HG03175 (cell line): ENCODE measurements at regions not wholly inside any gene's neighbourhood (a gene's known extent, or its start where the extent isn't known, plus 50 kb on each side); places are given as distances from the start of the nearest gene placed in this dataset.

Experiments used
- ATAC-seq: cut with Tn5 transposase; IDR thresholded peaks from one replicate; pipeline ENCODE4 v1.9.1; 2021; ENCODE audit warnings: mild to moderate bottlenecking, moderate library complexity; ENCODE audit not compliant: unreplicated experiment

DNA sequence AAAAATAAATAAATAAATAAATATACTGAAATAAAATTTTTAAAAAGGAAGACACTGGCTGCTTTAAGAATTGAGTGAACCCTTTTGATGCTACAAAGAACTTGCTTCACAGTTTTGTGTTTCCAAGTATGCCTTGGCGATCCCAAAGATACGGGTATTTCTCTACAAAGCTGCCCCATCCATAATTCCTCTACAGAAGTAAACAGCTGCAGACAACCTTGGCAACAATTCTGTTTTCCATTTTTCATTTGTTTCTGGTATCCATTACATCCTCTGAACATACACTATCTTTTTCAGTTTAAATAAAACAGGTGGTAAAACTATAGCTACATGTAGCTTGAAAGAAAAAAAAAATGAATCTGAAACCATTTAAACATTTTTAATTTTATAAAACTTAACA is 552.8 kb upstream of the KLHL29 start:
- ATAC-seq: no peak

GRCh38 chr2:22838461-22838860 is 546.5 kb upstream of the KLHL29 start:
- no peak for ATAC-seq

- ATAC-seq: no peak
Observed at GRCh38 chr2:22842205-22842869, 542.6 kb upstream of the KLHL29 start.

DNA sequence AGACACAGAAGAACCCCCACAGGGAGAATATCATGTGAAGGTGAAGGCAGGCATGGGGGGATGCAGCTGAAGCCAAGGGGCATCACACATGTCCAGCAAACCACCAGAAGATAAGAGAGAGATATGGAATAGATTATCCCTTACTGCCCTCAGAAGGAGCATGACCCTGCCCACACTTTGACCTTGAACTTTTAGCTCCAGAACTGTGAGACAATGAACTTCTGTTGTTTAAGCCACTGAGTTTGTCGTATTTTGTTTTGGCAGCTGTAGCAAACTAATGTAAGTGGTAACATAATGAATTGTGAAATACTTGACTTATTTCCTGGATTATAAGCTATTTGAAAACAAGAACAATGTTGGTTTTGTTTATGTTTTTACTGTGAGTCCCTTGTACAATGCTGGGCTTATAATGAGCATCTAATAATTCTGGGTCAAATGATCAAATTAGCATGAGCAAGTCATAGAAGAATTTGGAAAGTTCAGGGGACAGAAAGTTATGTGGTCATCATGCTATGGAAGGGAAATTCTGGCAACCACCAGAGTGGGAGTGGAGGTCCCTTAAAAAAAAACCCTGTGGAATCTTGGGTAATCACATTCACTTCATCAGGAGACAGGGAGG is 541.0 kb upstream of the KLHL29 start:
- ATAC-seq: no peak

DNA sequence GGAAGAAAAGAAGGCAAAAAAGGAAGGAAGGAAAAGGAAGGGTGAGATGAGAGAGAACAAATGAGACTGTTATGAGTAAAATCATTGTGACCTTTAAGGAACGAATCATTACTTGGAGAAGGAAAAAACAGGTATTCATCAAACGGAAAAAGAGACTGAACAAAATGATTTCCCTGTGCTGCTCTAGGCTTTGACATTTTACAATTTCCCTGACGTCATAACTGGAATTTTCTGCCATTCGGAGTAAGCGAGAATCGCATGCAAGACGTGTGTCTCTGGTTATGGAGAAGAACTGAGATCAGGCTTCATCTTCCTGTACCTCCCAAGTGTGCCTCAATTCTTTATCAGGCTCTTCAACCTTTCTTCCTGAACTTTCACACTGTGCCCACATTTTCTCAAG is 534.7 kb upstream of the KLHL29 start:
- no peak for ATAC-seq

GRCh38 chr2:22854588-22854987 is 530.4 kb upstream of the KLHL29 start:
- ATAC-seq: no peak

GRCh38 chr2:22855081-22855480 is 529.9 kb upstream of the KLHL29 start:
- no peak for ATAC-seq

DNA sequence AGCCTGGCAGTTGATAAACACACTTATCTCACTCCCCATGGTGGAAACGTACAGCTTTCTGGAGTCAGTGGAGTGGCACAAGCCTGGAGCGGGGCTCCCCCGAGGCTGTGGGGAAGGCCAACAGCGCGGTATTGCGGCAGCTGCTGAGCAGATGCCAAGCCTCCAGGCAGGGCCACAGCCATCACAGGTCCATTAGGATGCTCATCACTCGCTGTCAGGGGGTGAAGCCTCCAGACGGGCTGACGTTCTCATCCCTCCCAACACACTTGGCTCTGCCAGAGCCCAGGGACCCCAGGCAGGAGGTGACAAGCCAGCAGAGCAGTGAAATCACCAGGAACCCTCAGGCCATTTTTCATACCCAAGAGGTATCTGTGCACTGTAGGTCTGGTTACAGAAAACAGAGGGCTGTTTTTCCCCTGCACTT is 529.2 kb upstream of the KLHL29 start:
- no peak for ATAC-seq

DNA sequence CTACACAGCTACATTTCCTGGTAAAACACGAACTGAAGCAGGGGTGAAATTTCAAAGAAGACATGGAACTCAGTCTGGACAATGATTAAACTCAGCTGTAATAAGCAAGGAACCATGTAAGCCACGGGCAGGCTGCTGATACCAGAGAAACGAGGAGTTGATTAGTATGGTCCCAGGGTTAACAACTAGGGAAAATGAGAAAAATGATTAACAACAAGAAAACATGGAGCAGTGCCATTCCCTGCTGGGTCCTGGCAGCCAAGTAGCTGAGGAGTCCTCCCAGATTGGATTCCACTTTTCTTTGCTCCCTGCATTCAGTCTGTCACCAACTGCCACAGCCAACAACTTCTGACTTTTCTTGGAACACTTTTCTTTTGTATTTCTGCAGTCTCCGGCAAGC is 517.0 kb upstream of the KLHL29 start:
- no peak for ATAC-seq

DNA sequence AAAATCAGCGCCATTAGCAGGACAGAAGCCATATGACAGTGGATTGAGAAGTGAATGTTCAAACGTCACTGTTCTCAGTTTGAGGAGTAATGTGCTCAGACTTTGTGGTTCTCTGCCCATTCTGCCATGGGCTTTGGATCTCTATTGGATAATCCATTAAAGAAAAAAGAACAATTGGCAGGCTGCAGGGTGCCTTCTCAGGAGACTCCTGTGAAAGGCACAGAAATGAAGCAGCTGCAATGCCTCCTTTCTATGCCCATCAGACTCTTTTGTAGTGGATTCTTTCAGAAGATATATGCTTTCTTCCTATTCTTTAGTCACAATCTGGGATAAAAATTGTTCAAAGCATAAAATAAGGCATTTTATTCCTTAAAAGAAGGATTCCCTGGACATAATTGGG is 506.9 kb upstream of the KLHL29 start:
- no peak for ATAC-seq

- no peak for ATAC-seq
Observed at GRCh38 chr2:22879009-22879863, 505.7 kb upstream of the KLHL29 start.

DNA sequence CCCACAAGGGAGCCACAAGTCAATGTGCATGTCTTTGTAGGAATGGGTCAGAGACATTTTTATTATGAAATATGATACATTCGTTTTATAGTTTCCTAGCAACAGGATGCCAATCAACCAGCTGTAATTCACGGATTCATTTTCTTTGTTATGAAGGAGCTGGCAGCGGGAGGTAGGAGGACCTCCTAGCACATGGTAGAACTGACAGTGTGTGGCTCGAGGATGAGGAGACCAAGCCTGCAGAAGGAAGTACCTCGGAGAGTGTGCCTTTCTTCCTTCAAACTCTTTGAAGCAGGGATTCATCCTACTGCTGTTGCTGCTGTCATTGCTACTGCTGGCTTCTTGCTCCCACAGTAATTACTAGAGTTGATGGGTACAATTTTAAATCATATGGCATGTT is 504.8 kb upstream of the KLHL29 start:
- ATAC-seq: no peak

- no peak for ATAC-seq
Observed at GRCh38 chr2:22882011-22882410, 503.0 kb upstream of the KLHL29 start.

GRCh38 chr2:22882643-22883042 is 502.3 kb upstream of the KLHL29 start:
- ATAC-seq: no peak

- no peak for ATAC-seq
Observed at GRCh38 chr2:22883054-22883453, 501.9 kb upstream of the KLHL29 start.

GRCh38 chr2:22885245-22885644 is 499.7 kb upstream of the KLHL29 start:
- ATAC-seq: no peak

DNA sequence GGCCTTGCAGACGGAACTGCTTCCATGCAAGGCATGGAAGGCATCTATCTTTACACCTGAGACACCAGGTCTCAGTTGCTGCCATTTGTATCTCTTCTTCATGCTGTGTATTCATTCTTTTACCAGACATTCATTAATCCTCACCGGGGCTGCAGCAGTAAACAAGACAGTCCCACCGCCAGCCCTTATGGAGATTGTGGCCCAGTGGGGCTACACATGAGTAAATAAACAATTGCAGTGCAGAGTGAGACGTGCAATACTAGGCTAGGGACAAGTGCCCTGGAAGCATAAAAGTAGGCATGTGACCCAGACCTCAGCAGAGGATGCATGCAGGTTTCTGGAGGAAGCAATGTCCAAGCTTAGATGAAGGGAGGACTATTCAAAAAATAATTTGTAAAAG is 497.6 kb upstream of the KLHL29 start:
- no peak for ATAC-seq

- no peak for ATAC-seq
Observed at GRCh38 chr2:22887845-22888244, 497.1 kb upstream of the KLHL29 start.

DNA sequence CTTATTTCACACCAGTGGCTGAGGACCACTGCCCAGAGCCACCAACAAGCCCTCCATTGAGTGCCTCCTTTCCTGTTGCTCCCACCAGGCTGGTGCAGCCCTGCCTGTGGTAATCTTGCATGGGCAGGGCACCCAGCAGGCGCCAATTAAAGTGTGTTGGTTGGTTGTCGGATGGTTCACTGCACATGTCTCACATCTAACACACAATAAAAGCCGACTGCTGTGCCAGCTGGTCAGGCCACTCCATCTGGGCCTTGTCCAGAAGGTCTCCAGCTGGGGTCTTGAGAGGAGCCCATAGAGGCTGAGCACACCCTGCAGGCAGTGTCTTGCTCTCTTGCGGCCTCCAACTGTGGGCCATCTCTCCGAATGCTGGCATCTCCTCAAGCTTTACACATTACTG is 494.8 kb upstream of the KLHL29 start:
- no peak for ATAC-seq

DNA sequence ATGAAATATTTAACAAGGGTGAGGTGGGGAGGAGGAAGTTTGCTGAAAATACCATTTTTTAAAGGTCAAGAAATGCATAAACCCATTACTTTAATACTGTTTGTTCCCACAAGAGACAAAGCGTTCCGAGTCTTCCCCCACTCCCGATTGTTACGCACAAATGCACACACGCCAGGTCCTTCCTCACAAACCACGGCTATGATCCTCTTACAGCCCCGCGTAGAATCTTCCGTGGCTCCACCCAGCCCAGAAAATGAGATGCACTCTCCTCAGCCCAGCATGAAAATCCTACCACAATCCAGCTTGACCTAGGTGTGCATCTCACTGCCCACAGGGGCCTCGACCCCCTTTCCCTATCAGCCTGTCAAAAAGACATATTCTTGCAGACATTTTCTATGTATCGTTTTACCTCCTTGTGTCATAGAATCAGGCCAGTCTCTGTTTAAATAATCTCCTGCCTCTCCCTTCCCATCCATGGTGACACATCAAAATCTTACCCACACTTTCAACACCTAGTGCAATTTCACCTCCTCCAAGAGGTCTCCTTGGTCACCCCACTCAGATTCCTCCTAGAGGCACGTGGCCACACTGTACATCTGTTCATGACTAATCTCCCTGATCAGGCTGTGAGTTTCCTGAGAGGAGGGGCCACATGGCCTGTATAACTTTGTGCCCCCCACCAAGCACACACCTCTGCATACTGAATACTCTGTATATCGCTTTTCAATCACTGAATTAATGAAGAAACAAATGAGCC is 491.0 kb upstream of the KLHL29 start:
- ATAC-seq: no peak

GRCh38 chr2:22894761-22895160 is 490.2 kb upstream of the KLHL29 start:
- no peak for ATAC-seq
